ENCODE measurements at regions not wholly inside any gene's neighbourhood (a gene's known extent, or its start where the extent isn't known, plus 50 kb on each side); places are given as distances from the start of the nearest gene placed in this dataset.

GRCh38 chr17:20948984-20949777 lies 93.6 kb downstream of the USP22 start:
- no peak for ATAC-seq
- Histone ChIP-seq H3K4me1 (no peaks in the 10 kb centered on the region), H3K4me3 (no peak overlapping the region), H3K9me3 (no peaks in the 10 kb centered on the region), H3K27me3 (no peaks in the 10 kb centered on the region), H3K36me3 (no peaks in the 10 kb centered on the region), H3K27ac (no peak overlapping the region)
- intact Hi-C loops (cut with DNase I) = no loop called here
- no peak for TF ChIP-seq CTCF (IDR thresholded peaks at IDR 0.05)
- no peak for DNase-seq

Data from upper lobe of right lung (tissue), 1 donor.